WTC11 (cell line): ENCODE measurements at regions not wholly inside any gene's neighbourhood (a gene's known extent, or its start where the extent isn't known, plus 50 kb on each side); places are given as distances from the start of the nearest gene placed in this dataset.

Source experiments
- CTCF ChIP-seq: fragments of 200-600 bp; IDR thresholded peaks from 2 replicates; pipeline ENCODE4 v1.8.0; 2022; ENCODE audit warnings: antibody characterized with exemption
- TF ChIP-seq, protein P1 (sequence below): sonication (generic); formaldehyde crosslinking; IDR thresholded peaks from 2 replicates; pipeline ENCODE4 v1.8.0; 2022; ENCODE audit warnings: mild to moderate bottlenecking, missing genetic modification reagents

DNA sequence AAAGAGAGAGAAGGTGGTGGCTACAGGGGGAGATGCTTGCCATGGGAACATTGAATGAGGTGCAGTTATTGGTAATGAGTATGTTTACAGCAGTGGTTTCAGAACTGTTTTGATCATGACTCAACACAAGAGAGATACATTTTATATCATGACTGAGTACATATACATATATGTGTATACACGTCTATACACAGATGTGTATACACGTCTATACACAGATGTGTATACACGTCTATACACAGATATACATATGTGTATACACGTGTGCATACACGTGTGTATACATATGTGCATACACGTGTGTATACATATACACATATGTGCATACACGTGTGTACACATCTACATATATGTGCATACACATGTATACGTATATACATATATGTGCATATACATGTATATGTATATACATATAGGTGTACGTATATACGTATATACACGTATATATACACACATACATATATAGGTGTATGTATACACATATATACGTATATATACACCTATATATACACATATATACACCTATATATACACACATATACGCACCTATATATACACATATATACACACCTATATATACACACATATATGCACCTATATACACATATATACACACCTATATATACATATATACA lies 518.5 kb downstream of the TSN start:
- no peak for TF ChIP-seq CTCF
- TF ChIP-seq, protein P1, sequence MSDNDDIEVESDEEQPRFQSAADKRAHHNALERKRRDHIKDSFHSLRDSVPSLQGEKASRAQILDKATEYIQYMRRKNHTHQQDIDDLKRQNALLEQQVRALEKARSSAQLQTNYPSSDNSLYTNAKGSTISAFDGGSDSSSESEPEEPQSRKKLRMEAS (CRISPR knock-in tag), result no peak
